COLO829 (cell line): ENCODE measurements at regions not wholly inside any gene's neighbourhood (a gene's known extent, or its start where the extent isn't known, plus 50 kb on each side); places are given as distances from the start of the nearest gene placed in this dataset.
"Not testable (repeated sequence)": the region's sequence is repeated elsewhere in the genome, so short reads cannot be mapped to it uniquely, and the experiment has no call there.

ENCODE experiments used
- DNase-seq: peaks from one replicate; pipeline ENCODE4 v3.0.0; 2012; ENCODE audit warnings: low spot score

DNA sequence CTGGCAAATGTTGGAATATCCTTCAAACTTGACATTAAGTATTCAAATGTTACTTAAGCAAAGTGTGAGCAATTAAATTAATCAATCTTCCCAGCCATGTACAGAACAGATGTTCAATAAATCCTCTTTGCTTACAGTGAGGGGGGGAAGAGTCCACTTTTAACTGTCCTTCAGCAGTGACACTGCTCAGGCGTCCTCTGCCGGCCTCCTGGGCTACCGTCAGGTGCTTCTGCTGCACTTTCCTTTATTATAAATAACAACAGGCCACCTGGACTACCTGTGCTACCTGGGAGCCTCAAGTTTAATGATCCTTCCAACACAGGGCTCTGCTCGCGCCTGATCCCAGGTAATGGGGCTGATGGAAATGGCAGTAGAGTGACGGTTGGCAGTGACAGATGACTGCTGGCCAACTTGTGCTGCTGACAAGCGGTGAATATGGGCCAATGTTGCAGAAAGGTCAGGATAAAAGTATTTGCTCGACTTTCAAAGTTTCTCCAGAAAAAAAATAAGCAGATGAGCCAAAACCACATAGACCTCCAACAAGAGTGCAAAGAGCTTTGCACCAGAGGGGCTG, 460.0 kb upstream of the ZNF507 start:
- DNase-seq, result no peak

DNA sequence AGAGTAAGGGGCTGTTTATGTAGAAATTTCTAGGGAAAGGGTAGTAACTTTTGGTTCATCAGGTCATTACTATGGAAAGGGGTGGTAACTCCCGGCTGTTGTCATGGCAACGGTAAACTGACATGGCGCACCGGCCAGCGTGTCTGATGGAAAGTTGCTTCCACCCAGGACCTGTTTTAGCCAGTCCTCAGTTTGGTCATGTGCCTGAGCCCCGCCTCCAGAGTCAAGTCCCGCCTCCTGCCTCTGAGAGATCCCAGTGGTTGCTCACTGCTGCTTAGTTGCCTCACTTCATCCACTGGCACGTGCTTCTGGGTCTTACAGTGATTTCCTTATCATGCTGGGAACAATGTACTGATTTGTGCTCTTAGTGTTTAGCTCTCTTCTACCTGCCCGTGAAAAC, 455.2 kb upstream of the ZNF507 start:
- DNase-seq, result no peak

DNA sequence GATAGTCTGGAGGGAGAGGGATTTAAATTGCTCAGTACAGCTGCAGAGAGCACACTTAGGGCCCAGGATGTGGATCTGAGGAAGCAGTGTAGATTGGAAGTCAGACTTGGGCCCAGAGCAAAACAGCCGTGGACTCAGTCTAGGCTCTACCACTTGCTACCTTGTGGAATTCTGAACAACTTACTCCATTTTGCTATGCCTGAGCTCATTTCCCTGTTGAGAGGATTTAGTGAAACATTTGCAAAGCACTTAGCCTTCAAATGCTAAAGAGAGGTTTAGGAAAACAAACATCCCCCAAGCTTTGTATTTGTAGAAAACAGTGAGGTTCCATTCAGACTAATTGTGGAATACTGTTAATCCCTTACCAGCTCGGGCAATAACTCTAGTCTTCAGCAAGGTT, 453.4 kb upstream of the ZNF507 start:
- DNase-seq, result no peak

DNA sequence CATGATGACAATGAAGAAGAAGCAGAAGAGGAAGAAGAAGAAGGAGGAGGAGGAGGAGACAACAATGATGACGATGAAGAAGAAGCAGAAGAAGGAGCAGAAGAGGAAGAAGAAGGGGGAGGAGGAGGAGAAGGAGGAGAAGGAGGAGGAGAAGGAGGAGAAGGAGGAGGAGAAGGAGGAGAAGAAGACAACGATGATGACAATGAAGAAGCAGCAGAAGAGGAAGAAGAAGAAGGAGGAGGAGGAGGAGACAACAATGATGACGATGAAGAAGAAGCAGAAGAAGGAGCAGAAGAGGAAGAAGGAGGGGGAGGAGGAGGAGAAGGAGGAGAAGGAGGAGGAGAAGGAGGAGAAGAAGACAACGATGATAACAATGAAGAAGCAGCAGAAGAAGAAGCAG, 451.9 kb upstream of the ZNF507 start:
- not testable (repeated sequence) for DNase-seq

DNA sequence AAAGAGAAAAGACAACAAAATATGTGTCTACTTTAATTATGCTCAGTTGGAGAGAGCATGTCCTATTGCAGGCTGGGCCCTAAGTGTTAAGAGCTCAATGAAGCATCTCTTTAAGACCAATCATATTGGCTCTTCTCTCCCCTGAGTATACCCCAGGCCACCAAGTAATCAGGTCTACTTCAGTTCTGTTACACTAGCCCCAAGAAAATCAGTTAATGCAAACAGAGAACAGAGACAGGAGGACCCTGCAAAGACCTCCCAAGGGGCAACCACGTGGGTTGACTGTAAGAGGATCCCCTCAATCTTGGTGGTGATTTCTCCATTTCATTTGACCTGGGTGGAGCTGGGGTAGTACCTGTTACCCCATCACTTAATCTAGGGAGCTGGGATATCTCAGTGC, 451.0 kb upstream of the ZNF507 start:
- DNase-seq, result no peak

DNA sequence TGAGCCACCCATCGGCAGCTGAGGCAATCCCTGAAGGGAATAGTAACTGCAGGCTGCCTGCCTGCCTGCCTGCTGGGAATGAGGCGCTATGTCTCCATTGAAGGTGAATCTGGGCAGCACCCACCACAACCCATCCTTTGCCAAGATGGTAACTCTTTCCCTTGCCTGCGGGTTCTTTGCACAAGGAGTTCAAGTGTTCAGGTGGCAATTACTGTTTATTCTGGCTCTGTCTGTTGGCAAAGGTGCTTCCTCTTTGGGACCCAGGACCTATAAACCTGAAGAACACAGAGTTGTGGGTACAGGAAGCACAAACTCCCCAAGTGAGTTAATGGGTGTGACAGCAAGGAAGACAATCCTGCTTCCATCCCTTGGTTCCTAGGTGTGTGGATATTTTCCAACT, 448.1 kb upstream of the ZNF507 start:
- DNase-seq, result no peak

DNA sequence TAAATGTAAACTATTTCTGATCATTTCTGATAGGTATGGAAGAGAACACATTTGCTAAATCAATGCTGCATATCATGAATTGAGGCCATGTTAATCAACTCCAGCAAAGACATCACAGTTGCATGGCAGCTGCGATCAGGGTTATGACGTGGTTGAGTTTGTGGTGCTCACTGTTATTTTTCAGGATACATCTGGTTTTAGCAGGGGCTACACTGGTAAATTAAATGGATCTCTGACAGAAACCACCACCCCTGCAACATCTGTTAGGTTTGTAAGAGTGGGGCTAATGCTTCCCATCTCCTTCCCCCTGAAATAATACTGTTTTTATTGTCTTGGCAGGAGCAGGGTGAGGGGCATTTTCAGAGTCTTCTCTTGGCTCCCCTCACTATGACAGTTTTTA, 444.4 kb upstream of the ZNF507 start:
- no peak for DNase-seq

DNA sequence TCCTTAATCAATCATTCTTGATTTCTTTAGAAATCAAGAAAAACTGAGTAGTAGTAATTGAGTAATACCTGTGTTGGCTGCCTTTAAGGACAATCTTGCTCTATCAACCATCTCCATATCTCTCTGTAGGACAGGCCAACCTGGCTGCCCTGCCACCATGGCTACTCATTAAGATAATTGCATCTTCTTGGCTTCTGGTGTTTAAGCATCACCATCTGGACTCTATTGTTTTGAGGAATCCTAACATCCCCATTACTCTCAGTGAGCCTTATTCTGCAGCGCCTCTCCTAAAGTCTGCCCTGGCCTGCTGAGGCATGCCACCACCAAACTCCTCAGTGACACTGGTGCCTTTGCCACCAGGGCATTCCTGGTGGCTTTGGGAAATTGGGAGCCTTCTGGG, 442.6 kb upstream of the ZNF507 start:
- no peak for DNase-seq

DNA sequence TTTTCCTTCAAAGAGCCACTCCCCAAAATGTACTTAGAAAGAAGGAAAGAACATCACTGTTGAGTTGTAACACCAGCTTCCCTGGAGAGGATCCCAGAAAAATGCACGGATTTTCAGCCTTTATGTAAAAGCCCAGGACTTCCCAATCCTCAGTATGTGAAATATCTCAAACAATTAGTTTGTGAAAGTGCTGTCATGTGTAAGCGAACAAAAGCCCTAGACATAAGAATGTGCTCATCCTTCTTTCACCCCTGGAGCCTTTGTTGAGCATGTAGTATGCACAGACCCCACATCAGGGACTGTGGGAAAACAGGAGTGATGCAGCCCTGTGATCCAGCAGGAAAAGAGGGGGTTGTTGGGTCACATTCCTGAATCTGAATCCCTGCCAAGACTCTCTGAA, 441.4 kb upstream of the ZNF507 start:
- no peak for DNase-seq

DNA sequence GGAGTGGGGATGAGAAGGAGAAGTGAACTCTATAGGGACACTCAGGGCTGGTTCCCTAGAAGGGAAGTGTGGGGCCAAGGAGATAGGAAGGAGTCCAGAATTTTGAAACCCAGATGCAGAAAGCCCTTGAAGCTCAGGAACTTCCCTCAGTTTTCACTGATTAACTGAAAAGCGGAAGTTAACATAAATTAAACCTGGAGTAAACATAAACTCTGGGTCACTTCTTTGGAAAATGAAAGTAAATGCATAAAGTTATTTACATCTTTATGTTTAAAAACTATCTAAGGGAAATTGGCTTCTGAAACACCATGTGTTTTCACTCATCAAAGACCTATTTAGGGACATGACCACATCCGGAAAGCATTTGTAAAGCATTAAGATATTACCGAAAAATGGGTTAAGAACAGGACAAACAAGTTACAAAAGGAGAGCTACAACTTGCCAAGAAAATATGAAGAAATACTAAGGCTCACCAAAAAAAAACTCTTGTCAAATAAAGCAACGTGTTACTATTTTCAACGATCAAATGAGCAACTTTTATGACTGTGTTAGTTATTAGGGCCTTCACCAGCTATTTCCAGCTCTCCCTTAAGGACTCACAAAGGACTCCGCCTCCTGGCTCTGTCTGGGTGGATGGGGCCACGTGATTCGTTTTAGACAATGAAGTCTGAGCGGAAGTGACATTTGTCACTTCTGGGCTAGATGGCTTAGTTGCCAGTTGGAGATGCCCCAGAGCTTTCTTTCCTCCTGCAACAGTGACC, 439.1 kb upstream of the ZNF507 start:
- no peak for DNase-seq

DNA sequence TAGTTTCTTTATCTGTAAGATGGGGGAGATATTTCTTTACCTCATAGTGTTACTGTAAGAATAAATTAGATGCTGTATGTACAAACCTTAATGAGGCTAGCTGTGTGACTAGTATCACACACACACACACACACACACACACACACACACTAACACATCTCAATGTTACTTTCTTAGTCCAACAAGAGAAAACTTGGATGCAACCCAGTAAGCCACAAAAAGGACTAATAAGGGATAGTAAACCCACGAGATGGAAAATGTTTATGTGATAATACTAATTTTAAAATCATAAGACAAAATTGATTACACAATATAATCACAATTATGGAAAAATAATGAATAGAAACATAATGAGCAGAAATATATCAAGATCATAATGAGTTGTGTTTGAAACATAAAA, 437.7 kb upstream of the ZNF507 start:
- DNase-seq, result no peak

DNA sequence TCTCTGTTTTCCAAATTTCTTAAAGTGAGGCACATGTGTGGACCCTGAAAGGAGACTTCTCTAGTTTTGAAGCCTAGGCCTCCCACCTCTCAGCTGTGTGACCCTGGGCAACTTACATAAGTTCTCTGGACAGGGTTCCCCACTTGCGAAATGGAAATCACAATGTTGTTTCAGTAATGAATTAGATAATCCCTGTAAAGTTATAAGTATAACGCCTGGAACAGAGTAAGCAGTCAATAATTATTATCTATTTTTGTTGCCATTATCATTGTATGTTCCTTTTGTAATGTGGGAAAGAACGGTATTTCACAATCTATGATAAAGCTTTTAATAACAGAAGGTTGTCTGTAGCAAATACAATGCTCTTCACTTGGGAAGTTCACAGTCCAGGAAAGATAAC, 437.3 kb upstream of the ZNF507 start:
- DNase-seq, result no peak

DNA sequence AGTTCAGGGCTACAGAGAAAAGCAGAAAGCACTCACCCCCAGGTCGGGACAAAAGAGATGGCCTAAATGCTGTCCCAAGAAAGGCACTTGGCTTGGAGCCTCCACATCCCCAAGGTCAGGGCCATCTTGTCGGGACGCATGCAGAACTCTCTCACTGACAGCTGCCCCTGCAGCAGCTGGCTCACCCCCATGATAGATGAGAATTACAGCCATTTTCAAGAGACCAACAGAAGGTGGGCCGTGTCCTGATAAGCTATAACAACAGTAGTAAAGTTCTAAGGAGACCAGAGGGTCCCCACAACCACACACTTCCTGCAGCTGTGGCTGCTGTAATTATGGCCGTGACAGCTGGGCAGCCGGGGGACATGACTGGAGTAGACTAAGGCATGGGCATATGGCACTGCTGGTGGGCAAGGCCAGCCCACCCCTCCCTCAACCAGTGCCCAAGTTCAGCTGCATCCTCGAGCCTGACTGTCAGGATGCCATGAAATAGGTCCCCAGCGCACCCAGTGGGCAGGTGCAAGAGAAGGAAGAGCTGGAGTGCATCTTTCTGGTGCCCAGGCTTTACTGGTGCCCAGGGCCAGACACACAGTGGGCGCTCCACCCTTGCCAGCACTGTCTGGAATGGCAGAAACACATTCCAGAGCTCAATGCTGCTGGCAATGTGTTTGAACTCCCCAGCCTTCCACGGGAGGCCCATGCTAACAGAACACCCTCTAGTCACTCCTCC, 436.7 kb upstream of the ZNF507 start:
- no peak for DNase-seq

DNA sequence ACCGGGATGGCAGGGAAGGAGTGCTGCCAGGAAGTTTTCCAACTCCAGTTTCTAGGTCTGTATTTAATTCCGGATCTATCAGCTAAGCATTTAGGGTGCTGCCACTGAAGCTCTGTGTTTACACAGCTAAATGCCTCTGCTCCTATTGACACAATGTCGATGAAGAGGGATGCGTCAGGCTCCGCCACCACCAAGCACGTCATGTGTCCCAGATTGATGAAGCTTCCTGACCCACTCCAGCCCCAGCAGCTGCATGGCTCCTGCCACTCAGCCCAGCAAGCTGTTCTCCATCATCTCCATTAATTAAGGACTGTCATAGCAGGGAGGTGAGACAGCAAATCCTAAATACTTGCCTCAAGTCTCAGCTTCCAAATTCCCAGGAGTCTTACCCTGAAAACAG, 435.2 kb upstream of the ZNF507 start:
- DNase-seq, result no peak

DNA sequence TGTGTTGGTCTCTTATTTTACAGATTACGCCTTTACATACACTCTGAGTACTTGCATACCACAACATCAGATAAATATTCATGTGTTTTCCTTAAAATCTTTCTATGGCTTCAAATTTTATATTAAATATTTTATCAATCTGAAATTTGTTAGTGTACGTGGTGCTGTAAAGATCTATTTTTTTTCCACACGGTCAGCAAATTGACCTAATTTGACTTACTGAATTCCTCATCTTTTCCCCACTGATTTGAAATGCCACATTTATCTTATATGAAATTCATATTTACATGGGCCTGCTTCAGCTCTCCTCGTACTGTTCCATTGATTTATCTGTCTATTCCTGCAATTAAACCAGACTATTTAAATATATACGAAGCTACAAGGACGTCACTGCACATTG, 433.8 kb upstream of the ZNF507 start:
- no peak for DNase-seq

DNA sequence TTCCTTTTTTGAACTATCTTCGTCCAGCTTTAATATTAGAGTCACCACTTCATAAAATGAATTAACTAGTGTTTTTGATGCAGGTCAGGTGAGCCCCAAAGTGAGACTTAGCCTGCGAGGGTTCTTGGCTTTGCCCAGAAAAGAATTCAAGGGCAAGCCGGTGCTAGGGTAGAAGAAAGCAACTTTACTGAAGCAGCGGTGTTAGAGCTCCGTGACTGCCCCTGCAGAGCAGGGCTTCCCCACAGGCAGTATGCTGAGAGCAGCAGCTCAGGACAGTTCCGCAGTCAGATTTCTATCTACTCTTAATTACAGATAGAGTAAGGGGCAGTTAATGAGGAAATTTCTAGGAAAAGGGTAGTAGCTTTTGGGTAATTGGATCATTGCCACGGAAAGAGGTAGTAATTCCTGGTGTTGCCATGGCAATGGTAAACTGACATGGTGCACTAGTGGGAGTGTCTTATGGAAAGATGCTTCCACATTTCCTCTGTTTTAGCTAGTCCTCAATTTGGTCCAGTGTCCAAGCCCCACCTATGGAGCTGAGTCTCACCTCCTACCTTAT, 432.2 kb upstream of the ZNF507 start:
- DNase-seq, result no peak

DNA sequence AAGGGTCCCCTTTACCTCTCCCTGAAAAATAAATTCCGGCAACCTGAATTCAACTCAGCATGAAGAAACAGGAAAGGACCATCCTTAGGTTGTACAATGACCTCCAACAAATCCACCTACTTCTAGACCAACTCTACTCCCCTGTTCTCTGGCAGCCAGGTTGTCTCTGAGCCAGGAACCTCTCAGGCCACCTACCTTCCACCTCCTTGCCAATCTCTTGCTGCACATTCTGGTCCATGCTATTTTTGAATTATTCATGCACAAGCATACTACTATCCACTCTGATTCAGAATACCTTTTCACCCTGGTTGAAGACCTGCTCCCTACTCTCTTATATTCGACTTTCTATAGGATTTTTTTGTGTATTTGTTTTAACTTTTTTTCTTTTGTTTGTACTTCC, 415.0 kb upstream of the ZNF507 start:
- DNase-seq, result no peak

DNA sequence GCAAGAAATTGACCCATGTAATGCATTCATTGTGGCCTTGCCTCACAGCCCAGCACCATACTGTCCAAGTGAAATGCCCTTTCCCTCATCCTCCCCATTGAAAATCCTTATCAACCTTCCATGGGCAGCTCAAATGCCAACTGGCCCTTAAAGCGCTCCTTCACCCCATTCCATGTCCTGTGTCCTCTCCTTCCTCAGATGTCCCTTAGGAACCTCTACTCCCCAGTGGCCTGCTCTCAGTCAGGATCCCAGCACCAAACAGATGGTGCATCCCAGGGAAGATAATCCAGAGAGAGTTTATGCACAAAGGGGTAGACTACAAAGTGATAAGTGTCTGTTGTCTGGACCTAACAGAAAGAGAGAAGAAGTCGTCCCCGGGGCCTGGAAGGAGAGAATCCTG, 407.4 kb upstream of the ZNF507 start:
- no peak for DNase-seq

DNA sequence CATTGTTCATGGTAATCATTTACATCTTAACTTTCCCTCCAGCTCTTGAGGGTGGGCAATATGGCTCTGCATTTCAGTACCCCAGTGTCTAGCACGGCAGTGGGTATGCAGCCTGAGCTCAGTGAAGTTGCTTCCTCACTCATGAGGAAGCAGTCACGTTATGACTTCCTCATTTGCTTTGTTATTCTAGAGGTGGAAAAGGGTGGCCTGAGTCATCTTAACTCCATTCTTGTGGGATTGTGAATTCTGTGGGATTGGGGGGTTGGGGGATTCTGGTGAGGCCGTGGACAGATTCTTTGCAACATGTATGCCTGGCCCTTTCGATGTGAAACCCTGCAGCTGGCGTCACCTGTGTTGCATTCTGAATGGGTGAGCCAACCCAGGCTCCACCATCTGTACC, 406.7 kb upstream of the ZNF507 start:
- DNase-seq, result no peak

DNA sequence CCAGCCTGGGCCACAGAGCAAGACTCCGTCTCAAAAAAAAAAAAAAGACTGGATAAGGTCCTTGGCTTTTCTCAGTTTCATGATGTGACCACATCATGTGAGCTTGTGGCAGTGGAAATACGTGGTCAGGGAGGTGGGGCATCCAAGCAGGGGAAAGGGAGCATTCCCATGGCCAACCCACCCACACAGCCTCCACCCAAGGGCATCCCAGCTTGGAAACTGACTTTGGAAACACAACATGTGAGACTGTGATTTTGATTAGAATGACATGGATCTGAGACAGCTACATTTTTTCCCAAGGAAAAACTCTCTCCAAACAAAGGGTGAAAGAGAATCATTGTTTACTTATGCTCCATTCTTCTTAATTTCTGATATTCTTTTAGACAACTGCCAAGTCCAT, 405.0 kb upstream of the ZNF507 start:
- no peak for DNase-seq

DNA sequence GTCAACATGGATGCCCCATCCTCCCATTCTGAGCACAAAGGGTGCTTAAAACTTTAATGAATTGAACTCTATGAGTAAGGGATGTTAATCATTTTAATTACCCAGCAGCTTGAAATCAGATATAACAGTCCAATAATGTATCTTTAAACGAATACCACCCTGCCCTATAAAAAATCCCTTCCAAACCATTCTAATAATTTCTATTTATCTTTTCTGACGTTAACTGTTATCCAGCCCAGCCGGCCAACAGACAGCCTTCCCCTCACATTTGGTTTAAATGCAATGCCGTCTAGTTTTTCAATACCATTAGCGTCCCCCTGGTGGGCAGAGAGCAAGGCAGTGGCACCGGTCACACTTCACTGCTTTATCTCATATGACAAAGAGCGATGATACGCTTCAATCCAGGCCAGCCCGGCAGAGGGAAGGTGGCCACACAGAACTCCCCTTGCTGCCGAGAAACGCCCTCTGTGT, 402.2 kb upstream of the ZNF507 start:
- DNase-seq, result no peak

DNA sequence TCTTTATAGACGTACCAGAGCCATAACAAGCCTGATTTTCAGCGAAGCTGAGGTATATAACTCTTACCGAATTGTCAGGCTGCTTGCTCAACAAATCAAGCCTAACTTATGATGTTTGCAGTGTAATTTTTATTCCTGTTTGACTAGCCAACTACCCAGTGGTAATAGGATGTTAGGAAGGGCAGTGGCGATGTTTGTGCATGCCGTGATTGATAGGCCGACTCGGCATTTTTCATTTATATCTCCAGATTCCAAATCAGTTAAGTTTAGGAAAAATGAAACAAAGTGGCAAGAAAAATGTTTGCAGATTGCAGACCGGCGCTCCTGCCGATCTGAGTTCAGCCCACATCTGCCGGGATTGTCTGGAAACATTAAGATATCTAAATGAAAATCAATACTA, 401.6 kb upstream of the ZNF507 start:
- DNase-seq, result no peak

DNA sequence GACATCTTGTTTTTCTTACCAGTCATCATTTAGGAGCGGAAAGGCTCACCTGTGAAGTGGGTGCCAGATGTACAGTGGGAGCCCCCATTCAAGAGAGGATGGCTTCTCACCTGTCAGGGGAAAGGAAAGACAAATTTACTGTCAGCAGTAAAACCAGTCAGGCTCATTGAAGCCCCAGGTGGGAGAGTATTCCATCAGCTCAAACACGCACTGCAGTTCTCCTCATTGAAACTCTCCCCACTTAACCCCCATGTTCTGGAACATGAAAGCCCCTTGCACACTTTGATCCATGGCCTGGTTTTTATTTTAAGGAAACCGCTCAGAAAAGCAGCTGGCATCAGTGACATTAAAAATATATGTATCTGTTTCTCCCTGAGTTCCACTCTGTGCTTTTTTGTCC, 401.1 kb upstream of the ZNF507 start:
- DNase-seq, result no peak
